GM23338 (cell line): ENCODE measurements at regions not wholly inside any gene's neighbourhood (a gene's known extent, or its start where the extent isn't known, plus 50 kb on each side); places are given as distances from the start of the nearest gene placed in this dataset.

ENCODE experiments used
- ATAC-seq: fragments of 200-7000 bp; cut with Tn5 transposase; 3 replicates; pipeline ENCODE4 v1.9.1; 2020
- DNase-seq: peaks from one replicate; pipeline ENCODE4 v3.0.0-alpha.2; 2015; ENCODE audit warnings: low spot score
- H2AFZ ChIP-seq: fragments of 200-600 bp; sonication (generic); 2 replicates; pipeline ENCODE4 v1.8.0; 2016; ENCODE audit warnings: antibody characterized with exemption, mild to moderate bottlenecking, moderate library complexity
- H3F3A ChIP-seq: fragments of 200-600 bp; sonication (generic); replicated peaks from 2 replicates; pipeline ENCODE4 v1.8.0; 2017; ENCODE audit warnings: antibody characterized with exemption, mixed run types, low read depth
- H3K27ac ChIP-seq: fragments of 200-600 bp; sonication (generic); 2 replicates; pipeline ENCODE4 v1.6.1; 2016; ENCODE audit warnings: low read depth
- H3K27me3 ChIP-seq: fragments of 200-600 bp; sonication (generic); 2 replicates; pipeline ENCODE4 v1.8.0; 2016; ENCODE audit warnings: mild to moderate bottlenecking, mixed run types, moderate library complexity; ENCODE audit not compliant: insufficient read depth
- H3K36me3 ChIP-seq: fragments of 200-600 bp; sonication (generic); 2 replicates; pipeline ENCODE4 v1.8.0; 2016; ENCODE audit warnings: mild to moderate bottlenecking; ENCODE audit not compliant: insufficient read depth
- H3K4me1 ChIP-seq: fragments of 200-600 bp; sonication (generic); 2 replicates; pipeline ENCODE4 v1.8.0; 2016; ENCODE audit warnings: mild to moderate bottlenecking, moderate library complexity; ENCODE audit not compliant: insufficient read depth
- H3K4me2 ChIP-seq: fragments of 200-600 bp; sonication (generic); 2 replicates; pipeline ENCODE4 v1.7.1; 2017; ENCODE audit warnings: mixed run types
- H3K4me3 ChIP-seq: fragments of 200-600 bp; sonication (generic); 2 replicates; pipeline ENCODE4 v1.6.1; 2016; ENCODE audit warnings: mixed run types
- H3K79me2 ChIP-seq: fragments of 200-600 bp; sonication (generic); replicated peaks from 2 replicates; pipeline ENCODE4 v1.8.0; 2017; ENCODE audit warnings: mild to moderate bottlenecking; ENCODE audit not compliant: insufficient read depth
- H3K9me2 ChIP-seq: fragments of 200-600 bp; sonication (generic); 2 replicates; pipeline ENCODE4 v1.8.0; 2017; ENCODE audit not compliant: insufficient read depth
- H4K20me1 ChIP-seq: fragments of 200-600 bp; sonication (generic); replicated peaks from 2 replicates; pipeline ENCODE4 v1.8.0; 2017; ENCODE audit warnings: mild to moderate bottlenecking; ENCODE audit not compliant: insufficient read depth
- H3K27ac Mint-ChIP-seq: 2 replicates; pipeline ENCODE4 v1.8.0; 2020; ENCODE audit warnings: inconsistent platforms, mild to moderate bottlenecking, moderate library complexity, mixed read lengths
- H3K27me3 Mint-ChIP-seq: 3 replicates; pipeline ENCODE4 v1.8.0; 2022; ENCODE audit warnings: low read depth, mild to moderate bottlenecking, moderate library complexity, mixed read lengths, inconsistent platforms; ENCODE audit not compliant: insufficient read depth, poor library complexity
- H3K36me3 Mint-ChIP-seq: 3 replicates; pipeline ENCODE4 v1.8.0; 2021; ENCODE audit warnings: low read depth, mild to moderate bottlenecking, inconsistent platforms, moderate library complexity, mixed read lengths
- H3K4me1 Mint-ChIP-seq: 3 replicates; pipeline ENCODE4 v1.8.0; 2020; ENCODE audit warnings: mild to moderate bottlenecking, inconsistent platforms, mixed read lengths
- H3K4me3 Mint-ChIP-seq: 3 replicates; pipeline ENCODE4 v1.8.0; 2021; ENCODE audit warnings: moderate library complexity, mild to moderate bottlenecking, inconsistent platforms, mixed read lengths
- H3K9me3 Mint-ChIP-seq: 3 replicates; pipeline ENCODE4 v1.8.0; 2020; ENCODE audit warnings: moderate library complexity, mild to moderate bottlenecking, inconsistent platforms, mixed read lengths
- EZH2 ChIP-seq: fragments of 200-600 bp; sonication (generic); IDR thresholded peaks from one replicate; pipeline ENCODE4 v1.8.0; 2017; ENCODE audit warnings: antibody characterized with exemption, mild to moderate bottlenecking, low read depth; ENCODE audit not compliant: unreplicated experiment
- JUNB ChIP-seq: IDR thresholded peaks from one replicate; pipeline ENCODE4 v1.6.1; 2016; ENCODE audit warnings: antibody characterized with exemption; ENCODE audit not compliant: unreplicated experiment
- NANOG ChIP-seq: IDR thresholded peaks from 2 replicates; pipeline ENCODE4 v1.6.1; 2016; ENCODE audit warnings: antibody characterized with exemption, borderline replicate concordance
- POLR2AphosphoS5 ChIP-seq: IDR thresholded peaks from 2 replicates; pipeline ENCODE4 v1.6.1; 2016; ENCODE audit warnings: antibody characterized with exemption, low read depth
- STAT1 ChIP-seq: IDR thresholded peaks from one replicate; pipeline ENCODE4 v1.6.1; 2016; ENCODE audit warnings: antibody characterized with exemption; ENCODE audit not compliant: unreplicated experiment
- TF ChIP-seq, protein P1 (sequence below): fragments of 250-450 bp; sonication (Bioruptor Pico); IDR thresholded peaks from 2 replicates; pipeline ENCODE4 v1.5.0; 2020; ENCODE audit warnings: mild to moderate bottlenecking, moderate library complexity
- TF ChIP-seq, protein P2 (sequence below): IDR thresholded peaks from one replicate; pipeline ENCODE4 v1.6.1; 2018; ENCODE audit warnings: antibody characterized with exemption; ENCODE audit not compliant: unreplicated experiment

DNA sequence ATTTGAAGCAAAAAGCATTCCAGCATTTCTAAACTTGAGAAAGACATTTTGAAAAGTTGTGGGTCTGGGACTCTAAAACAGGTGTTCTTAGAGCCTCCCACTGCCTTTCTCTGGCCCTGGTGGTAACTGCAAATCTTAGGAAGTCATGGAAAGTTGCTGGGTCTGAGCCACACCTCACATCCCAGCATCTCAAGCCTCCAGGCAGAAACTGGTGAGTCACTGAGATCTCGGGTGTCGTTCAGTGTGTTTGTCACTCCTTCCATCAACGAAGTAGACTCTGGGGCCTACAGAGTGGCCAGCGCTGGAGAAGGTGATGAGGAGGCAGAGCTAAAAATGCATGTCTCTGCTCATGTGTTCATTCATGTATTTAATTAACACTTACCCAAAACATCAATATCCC, 59.6 kb upstream of the C5orf58 start (continued):
- TF ChIP-seq, protein P1, sequence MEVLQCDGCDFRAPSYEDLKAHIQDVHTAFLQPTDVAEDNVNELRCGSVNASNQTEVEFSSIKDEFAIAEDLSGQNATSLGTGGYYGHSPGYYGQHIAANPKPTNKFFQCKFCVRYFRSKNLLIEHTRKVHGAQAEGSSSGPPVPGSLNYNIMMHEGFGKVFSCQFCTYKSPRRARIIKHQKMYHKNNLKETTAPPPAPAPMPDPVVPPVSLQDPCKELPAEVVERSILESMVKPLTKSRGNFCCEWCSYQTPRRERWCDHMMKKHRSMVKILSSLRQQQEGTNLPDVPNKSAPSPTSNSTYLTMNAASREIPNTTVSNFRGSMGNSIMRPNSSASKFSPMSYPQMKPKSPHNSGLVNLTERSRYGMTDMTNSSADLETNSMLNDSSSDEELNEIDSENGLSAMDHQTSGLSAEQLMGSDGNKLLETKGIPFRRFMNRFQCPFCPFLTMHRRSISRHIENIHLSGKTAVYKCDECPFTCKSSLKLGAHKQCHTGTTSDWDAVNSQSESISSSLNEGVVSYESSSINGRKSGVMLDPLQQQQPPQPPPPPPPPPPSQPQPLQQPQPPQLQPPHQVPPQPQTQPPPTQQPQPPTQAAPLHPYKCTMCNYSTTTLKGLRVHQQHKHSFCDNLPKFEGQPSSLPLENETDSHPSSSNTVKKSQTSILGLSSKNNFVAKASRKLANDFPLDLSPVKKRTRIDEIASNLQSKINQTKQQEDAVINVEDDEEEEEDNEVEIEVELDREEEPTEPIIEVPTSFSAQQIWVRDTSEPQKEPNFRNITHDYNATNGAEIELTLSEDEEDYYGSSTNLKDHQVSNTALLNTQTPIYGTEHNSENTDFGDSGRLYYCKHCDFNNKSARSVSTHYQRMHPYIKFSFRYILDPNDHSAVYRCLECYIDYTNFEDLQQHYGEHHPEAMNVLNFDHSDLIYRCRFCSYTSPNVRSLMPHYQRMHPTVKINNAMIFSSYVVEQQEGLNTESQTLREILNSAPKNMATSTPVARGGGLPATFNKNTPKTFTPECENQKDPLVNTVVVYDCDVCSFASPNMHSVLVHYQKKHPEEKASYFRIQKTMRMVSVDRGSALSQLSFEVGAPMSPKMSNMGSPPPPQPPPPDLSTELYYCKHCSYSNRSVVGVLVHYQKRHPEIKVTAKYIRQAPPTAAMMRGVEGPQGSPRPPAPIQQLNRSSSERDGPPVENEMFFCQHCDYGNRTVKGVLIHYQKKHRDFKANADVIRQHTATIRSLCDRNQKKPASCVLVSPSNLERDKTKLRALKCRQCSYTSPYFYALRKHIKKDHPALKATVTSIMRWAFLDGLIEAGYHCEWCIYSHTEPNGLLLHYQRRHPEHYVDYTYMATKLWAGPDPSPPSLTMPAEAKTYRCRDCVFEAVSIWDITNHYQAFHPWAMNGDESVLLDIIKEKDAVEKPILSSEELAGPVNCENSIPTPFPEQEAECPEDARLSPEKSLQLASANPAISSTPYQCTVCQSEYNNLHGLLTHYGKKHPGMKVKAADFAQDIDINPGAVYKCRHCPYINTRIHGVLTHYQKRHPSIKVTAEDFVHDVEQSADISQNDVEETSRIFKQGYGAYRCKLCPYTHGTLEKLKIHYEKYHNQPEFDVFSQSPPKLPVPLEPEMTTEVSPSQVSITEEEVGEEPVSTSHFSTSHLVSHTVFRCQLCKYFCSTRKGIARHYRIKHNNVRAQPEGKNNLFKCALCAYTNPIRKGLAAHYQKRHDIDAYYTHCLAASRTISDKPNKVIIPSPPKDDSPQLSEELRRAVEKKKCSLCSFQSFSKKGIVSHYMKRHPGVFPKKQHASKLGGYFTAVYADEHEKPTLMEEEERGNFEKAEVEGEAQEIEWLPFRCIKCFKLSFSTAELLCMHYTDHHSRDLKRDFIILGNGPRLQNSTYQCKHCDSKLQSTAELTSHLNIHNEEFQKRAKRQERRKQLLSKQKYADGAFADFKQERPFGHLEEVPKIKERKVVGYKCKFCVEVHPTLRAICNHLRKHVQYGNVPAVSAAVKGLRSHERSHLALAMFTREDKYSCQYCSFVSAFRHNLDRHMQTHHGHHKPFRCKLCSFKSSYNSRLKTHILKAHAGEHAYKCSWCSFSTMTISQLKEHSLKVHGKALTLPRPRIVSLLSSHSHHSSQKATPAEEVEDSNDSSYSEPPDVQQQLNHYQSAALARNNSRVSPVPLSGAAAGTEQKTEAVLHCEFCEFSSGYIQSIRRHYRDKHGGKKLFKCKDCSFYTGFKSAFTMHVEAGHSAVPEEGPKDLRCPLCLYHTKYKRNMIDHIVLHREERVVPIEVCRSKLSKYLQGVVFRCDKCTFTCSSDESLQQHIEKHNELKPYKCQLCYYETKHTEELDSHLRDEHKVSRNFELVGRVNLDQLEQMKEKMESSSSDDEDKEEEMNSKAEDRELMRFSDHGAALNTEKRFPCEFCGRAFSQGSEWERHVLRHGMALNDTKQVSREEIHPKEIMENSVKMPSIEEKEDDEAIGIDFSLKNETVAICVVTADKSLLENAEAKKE, result no peak

DNA sequence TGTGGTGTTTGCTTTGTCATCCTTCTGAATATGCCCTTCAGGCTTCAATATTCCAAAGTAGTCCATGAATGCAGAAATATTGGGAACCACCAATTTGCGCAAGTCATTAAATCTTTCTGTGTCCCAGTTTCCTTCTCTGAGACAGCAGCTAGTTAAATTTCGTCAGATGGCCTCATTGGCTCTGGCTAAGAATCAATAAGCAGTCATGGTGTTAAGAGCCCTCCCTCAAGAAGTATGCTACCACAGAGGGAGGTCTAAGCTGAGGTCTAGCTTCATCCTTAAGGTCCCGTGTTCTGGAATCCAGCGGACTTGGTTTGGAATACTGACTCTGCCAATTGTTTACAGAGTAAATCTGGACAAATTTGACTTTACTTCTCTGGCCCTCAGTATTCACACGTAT, 59.1 kb upstream of the C5orf58 start:
- H3K4me3 Mint-ChIP-seq, result no peak overlapping the region
- no peak overlapping the region for H3K4me3 ChIP-seq
- H3K9me2 ChIP-seq, result no peaks in the 10 kb centered on the region
- H3K27ac Mint-ChIP-seq, result no peak overlapping the region
- no peaks in the 10 kb centered on the region for H3K36me3 ChIP-seq
- no peak for ATAC-seq
- no peaks in the 10 kb centered on the region for H3F3A ChIP-seq
- no peaks in the 10 kb centered on the region for H3K9me3 Mint-ChIP-seq
- no peak for DNase-seq
- no peaks in the 10 kb centered on the region for H3K36me3 Mint-ChIP-seq
- H4K20me1 ChIP-seq, result no peaks in the 10 kb centered on the region
- H3K4me2 ChIP-seq, result no peak overlapping the region
- no peaks in the 10 kb centered on the region for H3K4me1 Mint-ChIP-seq
- H3K27me3 ChIP-seq, result no peaks in the 10 kb centered on the region
- H3K79me2 ChIP-seq, result no peaks in the 10 kb centered on the region
- H3K27ac ChIP-seq, result no peak overlapping the region
- H3K27me3 Mint-ChIP-seq, result peaks cover 4% of the 10 kb centered on the region
- H3K4me1 ChIP-seq, result no peaks in the 10 kb centered on the region
- H2AFZ ChIP-seq, result no peak overlapping the region
- TF ChIP-seq, protein P2, sequence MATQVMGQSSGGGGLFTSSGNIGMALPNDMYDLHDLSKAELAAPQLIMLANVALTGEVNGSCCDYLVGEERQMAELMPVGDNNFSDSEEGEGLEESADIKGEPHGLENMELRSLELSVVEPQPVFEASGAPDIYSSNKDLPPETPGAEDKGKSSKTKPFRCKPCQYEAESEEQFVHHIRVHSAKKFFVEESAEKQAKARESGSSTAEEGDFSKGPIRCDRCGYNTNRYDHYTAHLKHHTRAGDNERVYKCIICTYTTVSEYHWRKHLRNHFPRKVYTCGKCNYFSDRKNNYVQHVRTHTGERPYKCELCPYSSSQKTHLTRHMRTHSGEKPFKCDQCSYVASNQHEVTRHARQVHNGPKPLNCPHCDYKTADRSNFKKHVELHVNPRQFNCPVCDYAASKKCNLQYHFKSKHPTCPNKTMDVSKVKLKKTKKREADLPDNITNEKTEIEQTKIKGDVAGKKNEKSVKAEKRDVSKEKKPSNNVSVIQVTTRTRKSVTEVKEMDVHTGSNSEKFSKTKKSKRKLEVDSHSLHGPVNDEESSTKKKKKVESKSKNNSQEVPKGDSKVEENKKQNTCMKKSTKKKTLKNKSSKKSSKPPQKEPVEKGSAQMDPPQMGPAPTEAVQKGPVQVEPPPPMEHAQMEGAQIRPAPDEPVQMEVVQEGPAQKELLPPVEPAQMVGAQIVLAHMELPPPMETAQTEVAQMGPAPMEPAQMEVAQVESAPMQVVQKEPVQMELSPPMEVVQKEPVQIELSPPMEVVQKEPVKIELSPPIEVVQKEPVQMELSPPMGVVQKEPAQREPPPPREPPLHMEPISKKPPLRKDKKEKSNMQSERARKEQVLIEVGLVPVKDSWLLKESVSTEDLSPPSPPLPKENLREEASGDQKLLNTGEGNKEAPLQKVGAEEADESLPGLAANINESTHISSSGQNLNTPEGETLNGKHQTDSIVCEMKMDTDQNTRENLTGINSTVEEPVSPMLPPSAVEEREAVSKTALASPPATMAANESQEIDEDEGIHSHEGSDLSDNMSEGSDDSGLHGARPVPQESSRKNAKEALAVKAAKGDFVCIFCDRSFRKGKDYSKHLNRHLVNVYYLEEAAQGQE, result no peak
- no peak for TF ChIP-seq JUNB
- TF ChIP-seq EZH2, result no peak
- no peak for TF ChIP-seq NANOG
- TF ChIP-seq, protein P1, result no peak
- no peak for TF ChIP-seq STAT1
- TF ChIP-seq POLR2AphosphoS5, result no peak
